ENCODE measurements at regions not wholly inside any gene's neighbourhood (a gene's known extent, or its start where the extent isn't known, plus 50 kb on each side); places are given as distances from the start of the nearest gene placed in this dataset.

DNA sequence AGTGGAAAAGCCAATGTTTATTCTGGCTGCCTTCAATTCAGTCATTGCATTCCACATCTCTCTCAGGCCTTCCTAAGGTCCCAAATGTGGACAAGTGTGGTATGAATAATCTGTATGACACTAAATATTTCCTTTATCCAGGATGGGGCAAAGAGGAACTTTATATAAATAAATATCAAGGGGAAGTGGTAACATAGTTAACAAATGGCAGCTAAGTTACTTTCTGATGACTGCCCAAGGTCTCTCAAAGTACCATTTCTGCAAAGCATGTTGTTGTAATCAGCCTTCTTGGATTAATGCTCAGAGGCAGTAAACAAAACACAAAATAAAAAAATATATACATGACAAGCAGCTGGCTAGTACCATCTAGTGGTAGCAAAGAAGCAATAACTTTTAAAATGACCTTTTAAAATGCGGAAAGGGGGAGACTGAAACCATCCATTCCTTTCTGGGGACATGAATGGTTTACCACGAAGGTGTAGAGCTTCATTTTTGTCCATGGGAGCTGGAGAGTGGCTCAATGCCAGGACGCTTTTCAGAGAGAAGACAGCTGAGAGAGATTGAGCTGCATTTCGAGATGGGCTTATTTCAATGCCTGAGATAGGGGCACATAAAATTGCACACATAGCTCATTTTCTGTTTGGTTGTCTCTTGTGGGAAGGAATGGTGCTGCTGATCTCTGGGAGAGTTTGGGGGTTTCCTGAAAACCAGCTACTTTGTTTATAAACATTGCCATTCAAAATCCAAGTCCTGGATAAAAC lies 259.2 kb downstream of the RFC3 start:
- TF ChIP-seq ZBTB1 (tag by site-specific recombination; IDR thresholded peaks at IDR 0.05) (no peak), CTCF (tag by site-specific recombination; IDR thresholded peaks at IDR 0.05) (no peak), ZNF596 (tag by site-specific recombination; IDR thresholded peaks at IDR 0.05) (no peak), ZNF747 (tag by site-specific recombination; IDR thresholded peaks at IDR 0.05) (no peak), ZNF423 (tag by site-specific recombination; IDR thresholded peaks at IDR 0.05) (no peak), REST (tag by site-specific recombination; IDR thresholded peaks at IDR 0.05) (no peak), ZNF350 (tag by site-specific recombination; IDR thresholded peaks at IDR 0.05) (no peak)
